ENCODE measurements at regions not wholly inside any gene's neighbourhood (a gene's known extent, or its start where the extent isn't known, plus 50 kb on each side); places are given as distances from the start of the nearest gene placed in this dataset.
"Not testable (repeated sequence)": the region's sequence is repeated elsewhere in the genome, so short reads cannot be mapped to it uniquely, and the experiment has no call there.

GRCh38 chr20:29119141-29119540 lies 2138.3 kb upstream of the DEFB115 start:
- Histone ChIP-seq H3K9me3 (peaks cover 78% of the 10 kb centered on the region), H3K36me3 (ENCODE audit: low read depth) (no peaks in the 10 kb centered on the region), H3K4me1 (ENCODE audit: low read depth) (no peaks in the 10 kb centered on the region), H3K4me3 (no peak overlapping the region)
- TF ChIP-seq CTCF (IDR thresholded peaks at IDR 0.05), result no peak
- DNase-seq, result peak in 1 of 3 donors; percentile 43
- no peak for ATAC-seq
- intact Hi-C loops (cut with DNase I, micrococcal nuclease), result no loop called here

- peaks cover 73% of the 10 kb centered on the region for H3K9me3 ChIP-seq
- intact Hi-C loops (cut with DNase I, micrococcal nuclease); DNase-seq; H3K4me1 ChIP-seq (ENCODE audit: low read depth); ATAC-seq; H3K4me3 ChIP-seq; H3K36me3 ChIP-seq (ENCODE audit: low read depth): not testable (repeated sequence)
Measured at GRCh38 chr20:29119684-29120083, 2137.8 kb upstream of the DEFB115 start.

- DNase-seq; H3K36me3 ChIP-seq (ENCODE audit: low read depth); intact Hi-C loops (cut with DNase I, micrococcal nuclease); ATAC-seq; H3K4me3 ChIP-seq; H3K4me1 ChIP-seq (ENCODE audit: low read depth): not testable (repeated sequence)
- peaks cover 72% of the 10 kb centered on the region for H3K9me3 ChIP-seq
Measured at GRCh38 chr20:29120088-29120487, 2137.4 kb upstream of the DEFB115 start.

GRCh38 chr20:29120575-29120974 lies 2136.9 kb upstream of the DEFB115 start:
- H3K4me3 ChIP-seq; H3K4me1 ChIP-seq (ENCODE audit: low read depth); DNase-seq; H3K36me3 ChIP-seq (ENCODE audit: low read depth); intact Hi-C loops (cut with DNase I, micrococcal nuclease): not testable (repeated sequence)
- ATAC-seq, result peak; percentile 39
- peaks cover 71% of the 10 kb centered on the region for H3K9me3 ChIP-seq

- H3K36me3 ChIP-seq (ENCODE audit: low read depth); H3K4me3 ChIP-seq; DNase-seq; H3K4me1 ChIP-seq (ENCODE audit: low read depth); intact Hi-C loops (cut with DNase I, micrococcal nuclease): not testable (repeated sequence)
- H3K9me3 ChIP-seq, result peaks cover 56% of the 10 kb centered on the region
- ATAC-seq, result peak; percentile 31
Measured at GRCh38 chr20:29122784-29123183, 2134.7 kb upstream of the DEFB115 start.

GRCh38 chr20:29123861-29124260 lies 2133.6 kb upstream of the DEFB115 start:
- no peaks in the 10 kb centered on the region for H3K36me3 ChIP-seq (ENCODE audit: low read depth)
- no peaks in the 10 kb centered on the region for H3K4me1 ChIP-seq (ENCODE audit: low read depth)
- peaks cover 46% of the 10 kb centered on the region for H3K9me3 ChIP-seq
- no peak for ATAC-seq
- TF ChIP-seq CTCF (IDR thresholded peaks at IDR 0.05), result no peak
- DNase-seq, result no peak
- H3K4me3 ChIP-seq, result no peak overlapping the region
- intact Hi-C loops (cut with DNase I, micrococcal nuclease), result no loop called here
